Adrenal gland (tissue), 9 donors: ENCODE measurements at regions not wholly inside any gene's neighbourhood (a gene's known extent, or its start where the extent isn't known, plus 50 kb on each side); places are given as distances from the start of the nearest gene placed in this dataset.

Experiments
- DNase-seq, 7 donors: peaks; one replicate each; pipeline ENCODE4 v3.0.0-alpha.2; 2019 to 2020
- H3K27ac ChIP-seq, 5 donors: fragments of 200-600 bp; sonication (generic) in 4 of 5; 1 replicate in 3 of 5; 2 replicates in 2 of 5; pipeline versions ENCODE4 v1.5.1 to v1.8.0; 2016 to 2020; ENCODE audit warnings: mild to moderate bottlenecking in 1 of 5
- H3K27me3 ChIP-seq: fragments of 200-600 bp; 2 replicates; pipeline ENCODE4 v1.8.0; 2021
- H3K36me3 ChIP-seq, 2 donors: fragments of 200-600 bp; replicated peaks in 1 of 2; 1 replicate in 1 of 2; 2 replicates in 1 of 2; pipeline versions ENCODE4 v1.5.1 to v1.8.0; 2018 to 2022
- H3K4me1 ChIP-seq, 2 donors: fragments of 200-600 bp; replicated peaks in 1 of 2; 1 replicate in 1 of 2; 2 replicates in 1 of 2; pipeline versions ENCODE4 v1.5.1 to v1.8.0; 2018 to 2021
- H3K4me3 ChIP-seq, 4 donors: fragments of 200-600 bp; sonication (generic) in 3 of 4; one replicate each; pipeline ENCODE4 v1.5.1; 2016 to 2018
- H3K9me3 ChIP-seq, 3 donors: fragments of 200-600 bp; sonication (generic) in 1 of 3; replicated peaks in 1 of 3; 1 replicate in 2 of 3; 2 replicates in 1 of 3; pipeline versions ENCODE4 v1.5.1 to v1.8.0; 2016 to 2021
- CTCF ChIP-seq, 6 experiments: fragments of 450-650 bp in 4 of 6; fragments of 200-600 bp in 2 of 6; sonication (generic) in 1 of 6; IDR thresholded peaks; 1 replicate in 5 of 6; 2 replicates in 1 of 6; pipeline versions ENCODE4 v1.5.1 to v1.8.0; 2016 to 2021; ENCODE audit warnings: antibody characterized with exemption in 6 of 6, mild to moderate bottlenecking in 2 of 6, moderate library complexity in 1 of 6
- POLR2A ChIP-seq, 2 donors: fragments of 450-650 bp; IDR thresholded peaks; one replicate each; pipeline ENCODE4 v1.6.1; 2017; ENCODE audit warnings: antibody characterized with exemption in 2 of 2, mild to moderate bottlenecking in 2 of 2, moderate library complexity in 1 of 2
- WGBS, 4 donors: extraction: QIAGEN DNeasy Blood & Tissue Kit in 2 of 4; methylation state at CpG; one replicate each; pipeline versions ENCODE4 v1.1.5 to v1.1.7; 2013 to 2017; 5-methylcytosine and 5-hydroxymethylcytosine counted together
- intact Hi-C, 2 donors: fragments of 100-400 bp; cut with DNase I; formaldehyde crosslinking; loops; one replicate each; pipeline versions ENCODE4 v1.14.1 to v1.15.0; 2022 to 2023
- donor health status: healthy with polysubstance abuse.
- donor health status: Bipolar disorder and iron deficiency.
- donor health status: DM: yes; HTN: yes; CAD: no.
- donor health status: DM: no; HTN: no; CAD: no.
- donor health status: DM: no; HTN: no; CAD: no.

DNA sequence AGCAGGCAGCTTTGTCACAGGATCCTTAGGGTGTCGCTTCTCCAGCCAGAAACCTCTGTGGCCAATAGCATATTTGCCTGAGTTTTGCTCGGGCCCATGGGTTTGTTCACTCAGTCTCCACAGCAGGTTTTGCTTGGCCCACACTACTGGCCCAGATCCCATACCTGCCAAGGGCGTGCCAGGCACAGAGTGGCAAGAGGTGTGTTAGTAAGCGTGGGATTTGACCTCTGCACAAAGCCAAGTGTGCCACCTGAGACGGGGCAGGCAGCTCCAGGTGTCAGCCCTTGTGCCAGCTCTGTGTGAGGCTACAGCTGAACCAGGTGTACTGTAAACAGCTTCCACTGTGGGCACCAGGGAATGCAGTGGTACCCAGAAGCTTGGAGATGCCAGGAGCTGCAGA, 2003.0 kb downstream of the C4orf33 start:
- H3K27ac ChIP-seq, result no peak overlapping the region
- no peaks in the 10 kb centered on the region for H3K4me1 ChIP-seq
- intact Hi-C loops, result no loop called here
- no peaks in the 10 kb centered on the region for H3K36me3 ChIP-seq
- WGBS, 4 donors, result 70 to 89% (median 84%) methylated on average over 5 of the region's 5 CpGs
- H3K4me3 ChIP-seq, result no peak overlapping the region
- H3K9me3 ChIP-seq, result no peaks in the 10 kb centered on the region
- no peaks in the 10 kb centered on the region for H3K27me3 ChIP-seq
- TF ChIP-seq POLR2A (IDR thresholded peaks at IDR 0.05) (no peak), CTCF (IDR thresholded peaks at IDR 0.05) (no peak)
- no peak for DNase-seq

- no peaks in the 10 kb centered on the region for H3K4me1 ChIP-seq
- no peaks in the 10 kb centered on the region for H3K27me3 ChIP-seq
- no peaks in the 10 kb centered on the region for H3K36me3 ChIP-seq
- no peak overlapping the region for H3K4me3 ChIP-seq
- no peaks in the 10 kb centered on the region for H3K9me3 ChIP-seq
- no peak for TF ChIP-seq CTCF (IDR thresholded peaks at IDR 0.05)
- TF ChIP-seq POLR2A (IDR thresholded peaks at IDR 0.05), result no peak
- no peak overlapping the region for H3K27ac ChIP-seq
- intact Hi-C loops, result no loop called here
- 73 to 81% (median 78%) methylated on average over 3 of the region's 3 CpGs for WGBS, 4 donors
- no peak for DNase-seq
These were observed 2017.3 kb downstream of the C4orf33 start for GRCh38 chr4:131113273-131113672.

- Histone ChIP-seq H3K27ac (no peak overlapping the region), H3K4me1 (no peaks in the 10 kb centered on the region), H3K27me3 (no peaks in the 10 kb centered on the region), H3K4me3 (no peak overlapping the region), H3K36me3 (no peaks in the 10 kb centered on the region), H3K9me3 (no peaks in the 10 kb centered on the region)
- DNase-seq, result no peak
- TF ChIP-seq POLR2A (IDR thresholded peaks at IDR 0.05) (no peak), CTCF (IDR thresholded peaks at IDR 0.05) (no peak)
- WGBS, 4 donors, result 59 to 74% (median 71%) methylated on average over 2 of the region's 2 CpGs
- intact Hi-C loops, result no loop called here
These were observed 2017.8 kb downstream of the C4orf33 start for GRCh38 chr4:131113704-131114103.

- H3K4me3 ChIP-seq, result no peak overlapping the region
- intact Hi-C loops, result no loop called here
- no peaks in the 10 kb centered on the region for H3K4me1 ChIP-seq
- H3K36me3 ChIP-seq, result no peaks in the 10 kb centered on the region
- no peaks in the 10 kb centered on the region for H3K9me3 ChIP-seq
- no peaks in the 10 kb centered on the region for H3K27me3 ChIP-seq
- no peak for DNase-seq
- TF ChIP-seq POLR2A (IDR thresholded peaks at IDR 0.05), result no peak
- no peak for TF ChIP-seq CTCF (IDR thresholded peaks at IDR 0.05)
- H3K27ac ChIP-seq, result no peak overlapping the region
These were observed 2023.7 kb downstream of the C4orf33 start for GRCh38 chr4:131119661-131120060.
